ENCODE measurements at regions not wholly inside any gene's neighbourhood (a gene's known extent, or its start where the extent isn't known, plus 50 kb on each side); places are given as distances from the start of the nearest gene placed in this dataset.

GRCh38 chr4:22220965-22221364 is 272.4 kb upstream of the KCNIP4 start:
- no peak for DNase-seq (ENCODE audit: low spot score)

DNA sequence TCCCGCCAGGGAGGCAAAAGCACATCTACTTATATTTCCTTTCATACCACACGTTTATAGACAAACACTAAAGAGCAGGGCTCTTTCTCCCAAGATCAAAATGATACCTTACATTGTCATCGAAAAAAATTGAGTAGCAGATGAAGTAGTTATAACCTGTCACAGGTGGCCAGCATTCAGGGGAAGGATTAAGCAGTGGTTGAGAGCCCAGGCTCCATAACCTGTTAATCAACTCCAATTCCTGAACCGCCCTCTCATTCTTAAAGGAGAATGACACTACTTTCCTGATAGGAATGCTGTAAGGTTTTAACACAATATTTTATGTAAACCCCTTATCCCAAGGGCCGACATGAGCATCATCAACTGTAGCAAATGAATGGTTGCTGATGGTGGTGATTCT is 268.9 kb upstream of the KCNIP4 start:
- DNase-seq (ENCODE audit: low spot score): peak; percentile 46

DNA sequence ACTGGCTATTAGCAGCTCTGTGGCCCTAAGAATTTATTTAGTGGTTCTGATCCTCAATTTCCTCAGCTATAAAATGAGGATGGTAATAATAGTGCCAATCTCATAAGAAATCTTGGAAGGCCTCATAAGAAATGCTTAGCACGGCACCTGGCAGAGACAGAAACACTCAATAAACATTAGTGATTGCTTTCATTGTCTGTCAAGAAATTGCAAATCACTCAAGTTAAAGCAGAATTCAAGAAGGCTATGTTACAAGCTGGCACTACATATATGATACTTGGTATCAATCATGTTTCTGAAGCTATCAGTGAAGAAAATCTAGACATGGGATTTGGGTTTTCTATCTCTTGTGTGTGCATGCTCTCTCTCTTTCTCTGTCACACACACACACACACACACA is 267.7 kb upstream of the KCNIP4 start:
- DNase-seq (ENCODE audit: low spot score): no peak

- DNase-seq (ENCODE audit: low spot score): no peak
These were observed 266.5 kb upstream of the KCNIP4 start for GRCh38 chr4:22215084-22215483.

GRCh38 chr4:22203711-22204011 is 255.1 kb upstream of the KCNIP4 start:
- DNase-seq (ENCODE audit: low spot score): no peak

DNA sequence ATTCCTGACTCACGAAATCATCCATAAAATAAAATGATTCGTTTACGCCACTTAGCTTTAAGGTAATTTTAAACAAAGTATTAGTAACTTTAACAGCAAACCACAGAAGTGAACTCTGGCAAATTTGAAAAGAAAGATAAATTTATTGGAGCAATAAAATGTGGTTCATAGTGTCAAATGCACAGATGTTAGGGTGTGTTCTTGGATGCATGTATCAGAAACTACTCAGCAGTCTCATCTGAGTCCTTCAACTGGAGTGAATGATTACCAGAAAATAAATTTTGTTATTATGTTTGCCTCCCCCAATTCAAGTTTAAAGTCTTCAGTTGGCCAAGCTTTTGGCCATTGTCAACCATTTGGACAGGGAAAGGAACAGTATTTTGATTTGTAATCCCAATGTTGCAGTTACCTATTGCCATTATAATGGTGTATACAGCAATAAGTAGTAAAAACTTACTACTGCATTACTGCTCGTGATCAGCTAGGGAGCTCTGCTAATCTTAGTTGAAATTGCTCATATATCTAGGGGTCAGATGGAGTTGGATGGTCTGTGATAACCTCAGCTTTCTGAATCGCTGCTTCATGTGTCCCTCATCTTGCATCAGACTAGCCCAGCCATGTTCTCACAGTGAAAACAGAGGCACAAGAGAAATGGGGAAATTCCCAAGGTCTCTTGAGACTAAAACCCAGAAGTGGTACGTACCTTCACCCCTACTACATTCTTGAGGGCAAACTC is 254.6 kb upstream of the KCNIP4 start:
- DNase-seq (ENCODE audit: low spot score): no peak

DNA sequence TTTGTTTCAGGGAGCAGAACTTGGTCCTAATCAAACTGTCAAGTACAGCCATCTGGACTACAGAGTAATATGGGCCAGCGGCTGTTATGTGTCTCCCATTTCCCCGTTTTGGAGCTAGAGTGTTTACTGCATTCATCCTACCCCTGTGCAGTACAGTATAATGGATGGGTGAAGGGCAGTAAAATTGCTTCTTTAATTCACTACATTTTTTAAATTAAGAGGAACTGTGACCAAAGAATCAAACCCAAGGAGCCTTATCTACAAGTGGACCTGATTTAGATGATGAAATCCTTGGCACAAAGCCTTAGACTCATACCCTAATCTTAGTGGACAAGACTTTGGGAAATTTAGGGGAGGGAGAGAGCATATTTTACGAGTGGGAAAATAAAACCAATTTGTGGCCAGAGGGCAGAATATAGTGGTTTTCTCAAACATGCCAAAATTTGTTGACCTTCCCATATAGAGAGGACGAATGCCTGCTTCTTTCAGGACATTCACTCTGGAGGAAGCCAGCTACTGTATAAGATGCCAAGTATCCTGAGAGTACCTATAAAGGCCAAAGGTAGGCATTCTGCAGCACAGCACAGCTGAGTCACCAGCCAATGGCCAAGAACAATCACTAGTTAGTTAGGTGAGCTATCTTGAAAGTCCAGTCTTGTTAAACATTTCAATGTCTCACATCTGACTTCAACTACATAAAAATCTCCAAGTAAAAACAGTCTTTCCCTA is 253.8 kb upstream of the KCNIP4 start:
- peak; percentile 38 for DNase-seq (ENCODE audit: low spot score)

DNA sequence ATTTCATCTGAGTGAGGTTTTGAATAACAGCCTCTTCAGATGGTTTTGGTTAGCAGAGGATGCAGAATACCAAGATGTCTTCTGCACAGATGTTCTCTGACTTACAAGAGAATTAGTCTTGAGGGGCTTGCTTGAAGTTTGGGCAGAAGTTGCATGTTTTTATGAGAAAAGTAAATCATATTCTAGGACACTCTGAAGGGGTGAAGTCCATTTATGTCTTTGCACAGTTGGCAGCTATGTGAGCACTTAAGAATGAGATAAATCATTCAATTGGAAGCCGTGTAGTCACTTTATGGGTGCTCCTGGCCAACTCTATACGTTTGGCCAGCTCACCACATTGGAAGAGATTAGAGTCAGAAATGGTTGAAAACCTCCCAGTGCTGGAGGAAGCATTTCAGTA is 252.7 kb upstream of the KCNIP4 start:
- no peak for DNase-seq (ENCODE audit: low spot score)

GRCh38 chr4:22196551-22196950 is 248.0 kb upstream of the KCNIP4 start:
- no peak for DNase-seq (ENCODE audit: low spot score)

- no peak for DNase-seq (ENCODE audit: low spot score)
These were observed 243.5 kb upstream of the KCNIP4 start for GRCh38 chr4:22192084-22192511.

DNA sequence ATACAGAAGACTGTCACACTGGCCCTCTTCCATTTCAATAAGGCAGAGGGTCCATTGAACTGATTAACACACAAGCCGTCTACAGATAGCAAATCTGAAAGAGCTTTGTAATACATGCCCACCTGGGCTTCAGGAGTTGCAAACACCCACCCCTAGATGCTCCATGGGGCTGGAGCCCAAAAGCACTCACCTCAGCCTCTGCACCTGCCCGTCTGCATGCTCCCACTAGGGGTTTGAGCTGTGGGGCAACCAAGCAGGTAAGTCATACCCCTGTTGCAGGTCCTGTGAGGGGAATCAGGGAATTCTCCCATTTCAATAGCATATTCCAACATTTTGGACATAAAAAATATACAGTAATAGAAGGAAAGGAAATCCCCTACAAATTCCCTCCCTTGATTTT is 243.0 kb upstream of the KCNIP4 start:
- no peak for DNase-seq (ENCODE audit: low spot score)

DNA sequence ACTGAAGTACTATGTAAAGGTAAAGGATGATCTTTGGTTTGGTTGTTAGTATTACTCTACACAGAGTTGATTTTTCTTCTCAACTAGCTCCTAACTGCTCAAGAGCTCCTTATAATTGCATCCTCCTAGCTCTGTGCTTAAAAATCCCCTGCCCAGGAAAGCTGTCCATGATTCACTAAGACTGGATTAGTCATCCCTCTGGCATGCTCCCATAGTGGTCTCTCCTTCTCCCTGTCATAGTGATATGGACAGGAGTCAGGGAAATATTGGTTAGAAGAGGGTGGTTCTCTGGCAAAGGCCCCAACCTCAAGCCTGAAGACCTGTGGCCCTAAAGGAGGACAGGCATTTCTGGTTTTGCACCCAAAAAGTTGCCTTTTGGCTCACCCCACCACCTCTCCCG is 242.3 kb upstream of the KCNIP4 start:
- DNase-seq (ENCODE audit: low spot score): peak; percentile 9

DNA sequence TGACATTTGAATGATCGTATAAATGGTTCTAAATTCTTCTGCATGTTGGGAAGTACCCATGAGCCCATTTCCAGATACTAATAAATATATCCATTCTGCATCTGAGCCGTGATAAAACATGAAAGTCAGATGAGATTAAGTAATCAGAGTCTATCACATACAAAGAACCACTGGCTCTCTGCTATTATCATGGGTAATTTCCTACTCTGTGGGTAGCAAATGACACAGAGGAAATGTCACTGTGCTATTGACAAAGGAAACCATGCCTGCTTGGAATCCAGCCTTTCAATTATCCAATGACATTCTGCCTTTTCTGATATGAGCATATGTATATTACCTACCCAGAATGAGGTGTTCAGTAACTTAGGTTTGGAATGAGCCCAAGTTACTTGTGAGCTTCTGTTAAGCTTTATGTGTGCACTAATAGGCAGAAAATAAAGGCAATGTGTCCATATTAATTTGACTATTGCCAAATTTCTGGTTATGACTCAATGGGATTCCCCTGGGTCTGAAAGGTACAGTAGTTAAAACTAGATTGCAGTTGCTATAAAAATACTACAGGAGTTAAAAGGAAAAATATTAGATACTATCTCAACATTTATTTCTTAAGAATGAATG is 238.7 kb upstream of the KCNIP4 start:
- no peak for DNase-seq (ENCODE audit: low spot score)

GRCh38 chr4:22181736-22182135 is 233.2 kb upstream of the KCNIP4 start:
- DNase-seq (ENCODE audit: low spot score): no peak

DNA sequence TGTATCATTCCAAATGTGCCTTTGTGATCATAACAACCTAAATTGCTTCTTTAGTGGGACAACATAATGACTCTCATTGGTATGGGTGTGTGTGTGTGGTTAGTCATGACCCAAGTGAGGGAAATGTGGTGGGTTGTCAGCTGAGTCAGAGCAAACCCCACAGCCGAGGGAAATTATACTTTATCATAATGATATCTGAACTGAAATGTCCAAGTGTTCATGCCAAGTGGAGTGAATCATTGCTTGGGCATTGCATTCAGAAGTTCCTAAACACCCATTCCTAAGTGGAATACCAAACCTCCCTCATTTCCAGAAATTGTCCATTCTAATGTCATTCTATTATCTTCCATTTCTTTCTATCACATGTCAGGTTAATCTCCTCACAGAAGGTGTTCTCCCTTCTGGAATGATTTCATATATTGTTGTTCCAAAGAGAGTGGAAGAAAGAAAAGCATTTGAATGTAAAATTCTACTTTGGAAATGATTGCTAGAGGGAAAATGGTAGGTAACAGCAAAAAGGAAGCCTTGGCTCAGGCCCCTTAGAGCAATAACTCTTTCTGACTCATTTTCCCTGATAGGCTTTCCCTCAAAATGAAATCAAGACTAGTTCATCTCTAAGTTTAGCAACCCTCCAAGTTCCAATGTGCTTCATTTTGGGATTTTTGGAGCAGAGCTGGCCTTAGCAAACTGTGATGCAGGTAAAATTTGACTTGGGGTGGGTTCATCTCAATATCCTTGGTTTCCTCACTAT is 230.7 kb upstream of the KCNIP4 start:
- DNase-seq (ENCODE audit: low spot score): no peak

DNA sequence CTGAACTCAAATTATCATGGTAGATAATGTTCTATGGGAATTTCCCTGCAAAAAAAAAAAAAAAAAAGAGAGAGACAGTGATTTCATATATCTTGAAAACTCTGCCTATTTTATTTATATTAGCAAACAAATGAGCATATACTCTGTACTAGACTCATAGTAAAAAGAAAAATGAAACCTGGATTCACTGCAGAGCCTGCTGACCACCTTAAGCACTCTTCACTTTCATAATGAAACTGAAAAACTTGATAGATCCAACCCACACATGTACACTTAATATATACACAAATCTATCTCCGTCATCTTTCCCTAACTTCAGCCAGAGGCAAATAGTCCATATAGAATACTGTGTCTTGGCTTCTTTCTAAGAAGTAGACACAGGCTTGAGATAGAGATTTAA is 226.1 kb upstream of the KCNIP4 start:
- DNase-seq (ENCODE audit: low spot score): no peak

GRCh38 chr4:22170353-22170752 is 221.8 kb upstream of the KCNIP4 start:
- no peak for DNase-seq (ENCODE audit: low spot score)

DNA sequence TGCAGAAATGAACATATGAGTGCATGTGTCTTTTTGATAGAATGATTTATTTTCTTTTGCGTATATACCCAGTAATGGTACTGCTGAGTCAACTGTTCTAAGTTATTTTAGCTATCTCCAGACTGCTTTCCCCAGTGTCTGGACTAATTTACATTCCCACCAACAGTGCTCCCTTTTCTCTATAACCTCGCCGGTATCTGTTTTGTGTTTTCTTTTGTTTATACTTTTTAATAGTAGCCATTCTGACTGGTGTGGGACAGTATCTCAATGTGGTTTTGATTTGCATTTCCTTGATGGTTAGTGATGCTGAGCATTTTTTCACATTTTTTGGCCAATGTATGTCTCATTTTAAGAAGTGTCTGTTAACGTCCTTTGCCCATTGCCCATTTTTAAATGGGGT is 218.6 kb upstream of the KCNIP4 start:
- DNase-seq (ENCODE audit: low spot score): no peak

DNA sequence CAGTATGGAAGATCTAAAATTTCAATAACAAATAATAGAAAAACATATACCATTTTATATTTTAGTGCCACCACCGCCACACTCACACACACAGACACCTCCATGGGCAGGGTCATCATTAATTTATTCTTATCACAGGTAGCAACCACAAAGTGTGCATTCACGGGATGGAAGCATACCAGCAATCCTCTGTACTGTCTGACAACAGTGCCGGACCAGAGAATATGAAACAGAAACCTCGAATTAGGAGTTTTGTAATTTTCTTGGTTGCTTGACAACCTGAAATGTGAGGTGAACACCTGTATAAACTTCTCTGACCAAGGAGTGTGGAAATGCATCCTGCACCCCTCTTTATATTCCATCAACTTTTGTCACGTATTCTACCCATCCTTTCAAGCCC is 213.9 kb upstream of the KCNIP4 start:
- DNase-seq (ENCODE audit: low spot score): no peak

DNA sequence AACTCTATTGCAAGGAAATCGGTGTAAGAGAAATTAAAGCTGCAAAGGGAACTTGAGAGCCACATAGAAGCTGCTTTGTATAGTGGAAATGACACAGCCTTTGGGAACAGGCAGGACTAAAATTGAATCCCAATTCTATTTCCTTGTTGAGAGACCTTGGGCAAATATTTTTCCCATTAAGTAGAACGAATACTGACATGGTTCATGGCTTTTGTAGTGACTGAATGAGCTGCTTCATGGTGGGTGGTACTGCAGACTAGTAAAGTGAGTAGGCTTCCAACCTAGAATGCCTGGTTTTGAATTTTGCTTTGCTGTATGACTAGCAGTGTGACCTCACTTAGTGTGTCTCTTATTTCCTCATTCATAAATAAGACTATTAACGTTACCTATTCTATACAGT is 182.2 kb upstream of the KCNIP4 start:
- DNase-seq (ENCODE audit: low spot score): no peak

- DNase-seq (ENCODE audit: low spot score): peak; percentile 72
These were observed 181.0 kb upstream of the KCNIP4 start for GRCh38 chr4:22129454-22130029.

DNA sequence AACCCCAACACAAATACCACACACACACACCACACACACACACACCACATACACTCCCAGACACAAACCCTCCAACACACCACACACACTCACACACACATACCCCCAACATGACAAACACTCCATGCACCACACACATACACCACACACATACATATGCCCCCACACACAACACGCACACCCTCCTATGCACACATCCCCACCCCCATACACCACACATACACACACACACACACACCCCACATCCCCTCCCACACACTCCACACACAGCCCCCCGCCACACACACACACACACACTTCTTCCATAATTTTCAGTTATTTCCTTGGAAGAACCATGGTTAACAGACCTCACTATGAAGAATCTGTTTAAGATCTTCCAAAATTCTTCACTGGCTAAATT is 173.5 kb upstream of the KCNIP4 start:
- no peak for DNase-seq (ENCODE audit: low spot score)

Measured in HT-29 (cell line).